Hepatocyte (in vitro differentiated cells): ENCODE measurements at regions not wholly inside any gene's neighbourhood (a gene's known extent, or its start where the extent isn't known, plus 50 kb on each side); places are given as distances from the start of the nearest gene placed in this dataset.

Experiments
- DNase-seq: peaks from one replicate; pipeline ENCODE4 v3.0.0-alpha.2; 2016; ENCODE audit warnings: low spot score
- H2AFZ ChIP-seq: fragments of 200-600 bp; sonication (generic); 2 replicates; pipeline ENCODE4 v1.6.0; 2016; ENCODE audit warnings: antibody characterized with exemption, mild to moderate bottlenecking
- H3K27ac ChIP-seq: fragments of 200-600 bp; sonication (generic); 2 replicates; pipeline ENCODE4 v1.5.1; 2016; ENCODE audit warnings: mild to moderate bottlenecking
- H3K27me3 ChIP-seq: fragments of 200-600 bp; sonication (generic); 2 replicates; pipeline ENCODE4 v1.6.1; 2016
- H3K36me3 ChIP-seq: fragments of 200-600 bp; sonication (generic); replicated peaks from 2 replicates; pipeline ENCODE4 v1.5.1; 2016; ENCODE audit warnings: low read depth; ENCODE audit not compliant: insufficient read depth
- H3K4me1 ChIP-seq: fragments of 200-600 bp; sonication (generic); 2 replicates; pipeline ENCODE4 v1.5.1; 2016; ENCODE audit warnings: mild to moderate bottlenecking, moderate library complexity; ENCODE audit not compliant: insufficient read depth
- H3K4me2 ChIP-seq: fragments of 200-600 bp; sonication (generic); 2 replicates; pipeline ENCODE4 v1.6.0; 2016
- H3K4me3 ChIP-seq: fragments of 200-600 bp; sonication (generic); 2 replicates; pipeline ENCODE4 v1.5.1; 2016; ENCODE audit warnings: mild to moderate bottlenecking
- H3K79me2 ChIP-seq: fragments of 200-600 bp; sonication (generic); 2 replicates; pipeline ENCODE4 v1.6.0; 2017; ENCODE audit warnings: mild to moderate bottlenecking
- H3K9me2 ChIP-seq: fragments of 200-600 bp; sonication (generic); replicated peaks from 2 replicates; pipeline ENCODE4 v1.6.0; 2017; ENCODE audit warnings: mild to moderate bottlenecking; ENCODE audit not compliant: insufficient read depth
- H3K9me3 ChIP-seq: fragments of 200-600 bp; sonication (generic); 2 replicates; pipeline ENCODE4 v1.5.1; 2016; ENCODE audit warnings: low read depth, mild to moderate bottlenecking
- H4K20me1 ChIP-seq: fragments of 200-600 bp; sonication (generic); 2 replicates; pipeline ENCODE4 v1.6.0; 2016; ENCODE audit warnings: mild to moderate bottlenecking; ENCODE audit not compliant: insufficient read depth, poor library complexity, severe bottlenecking
- EZH2 ChIP-seq: fragments of 200-600 bp; sonication (generic); IDR thresholded peaks from 2 replicates; pipeline ENCODE4 v1.6.1; 2016; ENCODE audit warnings: antibody characterized with exemption, mild to moderate bottlenecking, borderline replicate concordance
- EZH2phosphoT487 ChIP-seq: fragments of 200-600 bp; sonication (generic); IDR thresholded peaks from one replicate; pipeline ENCODE4 v1.6.1; 2018; ENCODE audit warnings: antibody characterized with exemption, mild to moderate bottlenecking, low read depth, moderate library complexity; ENCODE audit not compliant: unreplicated experiment, severe bottlenecking
- WGBS: methylation state at CpG from one replicate; pipeline ENCODE4 v1.1.6; 2016; ENCODE audit warnings: low lambda C conversion rate; ENCODE audit errors: missing lambda C conversion rate; 5-methylcytosine and 5-hydroxymethylcytosine counted together
- TF ChIP-seq, protein P1 (sequence below): fragments of 200-600 bp; sonication (generic); IDR thresholded peaks from 2 replicates; pipeline ENCODE4 v1.5.1; 2016; ENCODE audit warnings: antibody characterized with exemption, mild to moderate bottlenecking; ENCODE audit not compliant: poor library complexity

DNA sequence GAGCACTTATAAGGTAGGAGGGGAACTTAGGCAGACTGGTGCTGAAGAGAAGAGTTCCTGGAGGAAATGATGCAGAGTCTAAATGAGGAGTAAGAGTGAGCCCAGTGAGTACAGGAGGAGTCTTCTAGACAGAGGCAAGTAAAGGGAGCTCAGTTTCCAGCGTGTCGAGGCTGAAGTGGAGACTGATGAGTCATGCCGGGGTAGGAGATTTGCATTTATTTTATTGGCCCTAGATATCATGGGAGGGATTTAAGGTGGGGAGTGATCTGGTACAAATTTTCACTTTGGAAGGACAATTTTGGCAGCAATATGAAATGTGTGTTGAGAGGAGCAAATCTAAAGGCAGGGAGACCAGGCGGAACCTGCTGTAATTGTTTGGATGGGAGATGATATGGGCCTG lies 157.5 kb downstream of the TTC8 start:
- no peaks in the 10 kb centered on the region for H3K79me2 ChIP-seq
- H3K9me3 ChIP-seq: no peaks in the 10 kb centered on the region
- no peak overlapping the region for H2AFZ ChIP-seq
- H3K4me2 ChIP-seq: no peak overlapping the region
- DNase-seq: no peak
- WGBS: 91% methylated on average over 4 of the region's 4 CpGs
- TF ChIP-seq EZH2 (no peak), EZH2phosphoT487 (no peak)
- TF ChIP-seq, protein P1, sequence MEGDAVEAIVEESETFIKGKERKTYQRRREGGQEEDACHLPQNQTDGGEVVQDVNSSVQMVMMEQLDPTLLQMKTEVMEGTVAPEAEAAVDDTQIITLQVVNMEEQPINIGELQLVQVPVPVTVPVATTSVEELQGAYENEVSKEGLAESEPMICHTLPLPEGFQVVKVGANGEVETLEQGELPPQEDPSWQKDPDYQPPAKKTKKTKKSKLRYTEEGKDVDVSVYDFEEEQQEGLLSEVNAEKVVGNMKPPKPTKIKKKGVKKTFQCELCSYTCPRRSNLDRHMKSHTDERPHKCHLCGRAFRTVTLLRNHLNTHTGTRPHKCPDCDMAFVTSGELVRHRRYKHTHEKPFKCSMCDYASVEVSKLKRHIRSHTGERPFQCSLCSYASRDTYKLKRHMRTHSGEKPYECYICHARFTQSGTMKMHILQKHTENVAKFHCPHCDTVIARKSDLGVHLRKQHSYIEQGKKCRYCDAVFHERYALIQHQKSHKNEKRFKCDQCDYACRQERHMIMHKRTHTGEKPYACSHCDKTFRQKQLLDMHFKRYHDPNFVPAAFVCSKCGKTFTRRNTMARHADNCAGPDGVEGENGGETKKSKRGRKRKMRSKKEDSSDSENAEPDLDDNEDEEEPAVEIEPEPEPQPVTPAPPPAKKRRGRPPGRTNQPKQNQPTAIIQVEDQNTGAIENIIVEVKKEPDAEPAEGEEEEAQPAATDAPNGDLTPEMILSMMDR: no peak
- no peak overlapping the region for H3K27ac ChIP-seq
- no peaks in the 10 kb centered on the region for H3K9me2 ChIP-seq
- H3K36me3 ChIP-seq: no peaks in the 10 kb centered on the region
- H3K27me3 ChIP-seq: peaks cover 17% of the 10 kb centered on the region
- H3K4me1 ChIP-seq: no peaks in the 10 kb centered on the region
- H3K4me3 ChIP-seq: no peak overlapping the region
- H4K20me1 ChIP-seq: no peaks in the 10 kb centered on the region

DNA sequence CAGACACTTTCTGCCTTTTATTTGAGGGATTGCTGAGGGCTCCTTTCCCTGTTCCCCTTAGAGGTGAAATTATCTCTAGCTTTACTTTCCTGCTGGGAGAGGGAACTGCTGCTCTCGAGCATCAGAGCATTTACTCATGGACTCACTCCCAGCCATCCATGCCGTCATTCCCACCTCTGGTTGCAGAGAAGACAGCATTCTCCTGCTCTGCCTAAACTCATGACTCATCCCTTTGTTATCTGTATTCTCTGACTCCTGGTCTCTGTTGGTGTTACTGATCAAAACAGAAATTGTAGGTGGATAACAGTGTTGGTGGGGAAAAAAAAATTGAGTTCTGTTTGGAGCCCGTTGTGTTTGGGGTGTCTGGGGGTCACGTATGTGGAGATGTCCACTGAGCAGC lies 159.3 kb downstream of the TTC8 start:
- H4K20me1 ChIP-seq: no peaks in the 10 kb centered on the region
- no peak overlapping the region for H3K27ac ChIP-seq
- 41% methylated on average over 4 of the region's 4 CpGs for WGBS
- H3K27me3 ChIP-seq: peaks cover 11% of the 10 kb centered on the region
- H3K9me3 ChIP-seq: no peaks in the 10 kb centered on the region
- no peak overlapping the region for H3K4me3 ChIP-seq
- TF ChIP-seq EZH2 (no peak), EZH2phosphoT487 (no peak)
- TF ChIP-seq, protein P1: no peak
- H3K36me3 ChIP-seq: no peaks in the 10 kb centered on the region
- no peaks in the 10 kb centered on the region for H3K9me2 ChIP-seq
- no peak overlapping the region for H2AFZ ChIP-seq
- H3K4me1 ChIP-seq: no peaks in the 10 kb centered on the region
- H3K79me2 ChIP-seq: no peaks in the 10 kb centered on the region
- no peak overlapping the region for H3K4me2 ChIP-seq
- peak; percentile 32 for DNase-seq

DNA sequence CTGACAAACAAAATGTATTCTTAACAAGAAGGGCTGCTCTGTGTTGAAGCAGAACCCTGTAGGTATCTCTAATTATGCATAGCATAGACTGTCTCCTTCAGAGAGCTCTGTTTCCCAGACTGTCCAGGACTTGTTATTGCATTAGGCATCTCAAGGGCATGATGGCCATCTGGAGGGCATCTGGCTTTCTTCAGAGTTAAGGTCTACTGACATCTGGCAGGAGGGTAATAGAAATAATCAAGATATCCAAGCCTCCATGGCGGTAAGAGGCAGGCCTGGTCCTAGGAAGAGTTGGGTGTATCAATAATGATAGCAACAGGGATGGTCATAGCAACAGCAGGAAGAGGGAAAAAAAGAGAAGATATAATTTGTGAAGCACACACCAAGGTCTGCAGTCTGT lies 161.2 kb downstream of the TTC8 start:
- no peaks in the 10 kb centered on the region for H3K79me2 ChIP-seq
- H4K20me1 ChIP-seq: no peaks in the 10 kb centered on the region
- no peak overlapping the region for H3K4me3 ChIP-seq
- no peak overlapping the region for H2AFZ ChIP-seq
- no peaks in the 10 kb centered on the region for H3K36me3 ChIP-seq
- no peak overlapping the region for H3K27ac ChIP-seq
- H3K4me2 ChIP-seq: no peak overlapping the region
- no peak for DNase-seq
- no peaks in the 10 kb centered on the region for H3K9me3 ChIP-seq
- no peaks in the 10 kb centered on the region for H3K27me3 ChIP-seq
- no peaks in the 10 kb centered on the region for H3K9me2 ChIP-seq
- H3K4me1 ChIP-seq: no peaks in the 10 kb centered on the region
- 45% methylated on average over 1 of the region's 1 CpG for WGBS
- TF ChIP-seq, protein P1: no peak
- TF ChIP-seq EZH2phosphoT487 (no peak), EZH2 (no peak)
